ENCODE measurements at regions not wholly inside any gene's neighbourhood (a gene's known extent, or its start where the extent isn't known, plus 50 kb on each side); places are given as distances from the start of the nearest gene placed in this dataset.

- Histone ChIP-seq H3K4me1 (no peaks in the 10 kb centered on the region), H3K4me3 (no peak overlapping the region), H3K27me3 (no peaks in the 10 kb centered on the region), H3K9me3 (no peaks in the 10 kb centered on the region), H3K36me3 (no peaks in the 10 kb centered on the region), H3K27ac (no peak overlapping the region)
- DNase-seq (ENCODE audit: low spot score in 2 of 2) = no peak
- TF ChIP-seq POLR2AphosphoS5 (IDR thresholded peaks at IDR 0.05) (no peak), CTCF (IDR thresholded peaks at IDR 0.05) (no peak), POLR2A (IDR thresholded peaks at IDR 0.05) (no peak)
- intact Hi-C loops (cut with DNase I; ENCODE audit: low total_unique reads) = no loop called here
Measured at GRCh38 chr20:4459081-4459480, 210.0 kb upstream of the ADRA1D start.

GRCh38 chr20:4457566-4458543 is 208.8 kb upstream of the ADRA1D start:
- Histone ChIP-seq H3K4me1 (no peaks in the 10 kb centered on the region), H3K27me3 (no peaks in the 10 kb centered on the region), H3K9me3 (no peaks in the 10 kb centered on the region), H3K4me3 (no peak overlapping the region), H3K27ac (no peak overlapping the region), H3K36me3 (no peaks in the 10 kb centered on the region)
- intact Hi-C loops (cut with DNase I; ENCODE audit: low total_unique reads) = no loop called here
- TF ChIP-seq POLR2A (IDR thresholded peaks at IDR 0.05) = no peak
- no peak for DNase-seq (ENCODE audit: low spot score in 2 of 2)

GRCh38 chr20:4455996-4456395 is 206.9 kb upstream of the ADRA1D start:
- TF ChIP-seq CTCF (IDR thresholded peaks at IDR 0.05) = no peak
- no peak for TF ChIP-seq POLR2A (IDR thresholded peaks at IDR 0.05)
- no peak for TF ChIP-seq POLR2AphosphoS5 (IDR thresholded peaks at IDR 0.05)
- no peak overlapping the region for H3K4me3 ChIP-seq

GRCh38 chr20:4455301-4455701 is 206.2 kb upstream of the ADRA1D start:
- H3K9me3 ChIP-seq = no peaks in the 10 kb centered on the region
- intact Hi-C loops (cut with DNase I; ENCODE audit: low total_unique reads) = no loop called here
- H3K36me3 ChIP-seq = no peaks in the 10 kb centered on the region
- H3K27ac ChIP-seq = no peak overlapping the region
- H3K27me3 ChIP-seq = no peaks in the 10 kb centered on the region
- H3K4me1 ChIP-seq = no peaks in the 10 kb centered on the region
- no peak overlapping the region for H3K4me3 ChIP-seq
- TF ChIP-seq POLR2AphosphoS5 (IDR thresholded peaks at IDR 0.05) (no peak), CTCF (IDR thresholded peaks at IDR 0.05) (no peak), POLR2A (IDR thresholded peaks at IDR 0.05) (no peak)
- no peak for DNase-seq (ENCODE audit: low spot score in 2 of 2)

More at GRCh38 chr20:4455996-4456395, 206.9 kb upstream of the ADRA1D start:
- no peak for DNase-seq (ENCODE audit: low spot score in 2 of 2)
- no peak overlapping the region for H3K27ac ChIP-seq
- H3K9me3 ChIP-seq = no peaks in the 10 kb centered on the region
- no peaks in the 10 kb centered on the region for H3K4me1 ChIP-seq
- intact Hi-C loops (cut with DNase I; ENCODE audit: low total_unique reads) = no loop called here
- no peaks in the 10 kb centered on the region for H3K27me3 ChIP-seq
- H3K36me3 ChIP-seq = no peaks in the 10 kb centered on the region

GRCh38 chr20:4454111-4454510 is 205.0 kb upstream of the ADRA1D start:
- intact Hi-C loops (cut with DNase I; ENCODE audit: low total_unique reads) = no loop called here
- no peaks in the 10 kb centered on the region for H3K36me3 ChIP-seq
- no peak overlapping the region for H3K4me3 ChIP-seq
- no peak overlapping the region for H3K27ac ChIP-seq
- no peak for DNase-seq (ENCODE audit: low spot score in 2 of 2)
- TF ChIP-seq POLR2AphosphoS5 (IDR thresholded peaks at IDR 0.05) = no peak
- TF ChIP-seq CTCF (IDR thresholded peaks at IDR 0.05) = no peak
- TF ChIP-seq POLR2A (IDR thresholded peaks at IDR 0.05) = no peak
- no peaks in the 10 kb centered on the region for H3K27me3 ChIP-seq
- no peaks in the 10 kb centered on the region for H3K4me1 ChIP-seq
- H3K9me3 ChIP-seq = no peaks in the 10 kb centered on the region
